ENCODE measurements at regions not wholly inside any gene's neighbourhood (a gene's known extent, or its start where the extent isn't known, plus 50 kb on each side); places are given as distances from the start of the nearest gene placed in this dataset.

GRCh38 chr6:103142902-103143301, 1716.8 kb downstream of the HACE1 start:
- H3K9ac ChIP-seq (ENCODE audit: low read length in 3 of 3), result no peak overlapping the region
- intact Hi-C loops (cut with DNase I), result no loop called here
- FAIRE-seq (no peak), DNase-seq (no peak)
- no peaks in the 10 kb centered on the region for H3K27me3 ChIP-seq (ENCODE audit: control insufficient read depth, insufficient read depth, low read length)
- H3K4me3 ChIP-seq (ENCODE audit: low read length in 3 of 3), result no peak overlapping the region
- no peaks in the 10 kb centered on the region for H3K36me3 ChIP-seq (ENCODE audit: control insufficient read depth in 2 of 3, insufficient read depth in 3 of 3, low read length in 3 of 3)
- H3K4me1 ChIP-seq (ENCODE audit: control insufficient read depth in 2 of 3, insufficient read depth in 2 of 3, low read depth in 1 of 3, low read length in 3 of 3), result no peaks in the 10 kb centered on the region
- no peaks in the 10 kb centered on the region for H3K9me3 ChIP-seq (ENCODE audit: control insufficient read depth in 2 of 3, insufficient read depth in 1 of 3, low read length in 3 of 3)
- H3K27ac ChIP-seq (ENCODE audit: low read depth in 2 of 2, low read length in 2 of 2), result no peak overlapping the region
- TF ChIP-seq, protein P1, sequence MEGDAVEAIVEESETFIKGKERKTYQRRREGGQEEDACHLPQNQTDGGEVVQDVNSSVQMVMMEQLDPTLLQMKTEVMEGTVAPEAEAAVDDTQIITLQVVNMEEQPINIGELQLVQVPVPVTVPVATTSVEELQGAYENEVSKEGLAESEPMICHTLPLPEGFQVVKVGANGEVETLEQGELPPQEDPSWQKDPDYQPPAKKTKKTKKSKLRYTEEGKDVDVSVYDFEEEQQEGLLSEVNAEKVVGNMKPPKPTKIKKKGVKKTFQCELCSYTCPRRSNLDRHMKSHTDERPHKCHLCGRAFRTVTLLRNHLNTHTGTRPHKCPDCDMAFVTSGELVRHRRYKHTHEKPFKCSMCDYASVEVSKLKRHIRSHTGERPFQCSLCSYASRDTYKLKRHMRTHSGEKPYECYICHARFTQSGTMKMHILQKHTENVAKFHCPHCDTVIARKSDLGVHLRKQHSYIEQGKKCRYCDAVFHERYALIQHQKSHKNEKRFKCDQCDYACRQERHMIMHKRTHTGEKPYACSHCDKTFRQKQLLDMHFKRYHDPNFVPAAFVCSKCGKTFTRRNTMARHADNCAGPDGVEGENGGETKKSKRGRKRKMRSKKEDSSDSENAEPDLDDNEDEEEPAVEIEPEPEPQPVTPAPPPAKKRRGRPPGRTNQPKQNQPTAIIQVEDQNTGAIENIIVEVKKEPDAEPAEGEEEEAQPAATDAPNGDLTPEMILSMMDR (IDR thresholded peaks at IDR 0.05; ENCODE audit: borderline replicate concordance, extremely low read depth, insufficient read depth), result no peak

DNA sequence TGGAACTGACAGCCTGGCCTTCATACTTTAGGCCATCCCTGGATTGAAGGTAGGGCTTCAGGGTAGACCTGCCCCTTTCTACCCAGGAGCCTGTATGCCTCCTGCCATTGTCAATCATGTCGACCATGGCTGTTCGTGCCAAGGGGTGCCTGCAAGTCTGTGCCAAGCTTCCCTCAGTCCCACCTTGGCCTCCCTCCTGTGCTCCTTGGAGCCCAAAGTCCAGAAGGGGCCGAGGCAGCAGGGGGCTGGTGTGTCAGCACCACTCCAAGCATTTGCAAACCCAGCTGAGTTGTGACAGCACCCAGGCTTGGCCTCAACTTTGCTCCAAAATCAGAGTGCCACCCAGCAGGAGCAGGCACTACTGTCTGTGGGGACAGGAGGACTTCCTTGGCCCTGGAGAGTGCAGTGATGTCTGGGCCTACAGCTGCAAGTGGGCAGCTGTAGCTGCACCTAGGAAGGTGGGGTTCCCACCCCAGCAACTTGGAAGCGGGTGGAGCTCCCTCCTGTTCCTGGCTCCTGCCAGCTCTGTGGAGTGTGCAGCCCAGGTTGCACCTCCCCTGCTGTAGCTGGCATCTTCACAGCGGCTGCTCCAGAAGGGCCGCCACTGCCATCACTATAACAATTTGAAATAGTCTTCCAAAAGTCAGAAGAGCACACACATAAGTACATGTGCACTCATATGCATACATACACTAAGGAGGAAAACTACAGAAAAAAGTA, 1719.3 kb downstream of the HACE1 start:
- peak in 1 of 5 donors; percentile 56 for DNase-seq

DNA sequence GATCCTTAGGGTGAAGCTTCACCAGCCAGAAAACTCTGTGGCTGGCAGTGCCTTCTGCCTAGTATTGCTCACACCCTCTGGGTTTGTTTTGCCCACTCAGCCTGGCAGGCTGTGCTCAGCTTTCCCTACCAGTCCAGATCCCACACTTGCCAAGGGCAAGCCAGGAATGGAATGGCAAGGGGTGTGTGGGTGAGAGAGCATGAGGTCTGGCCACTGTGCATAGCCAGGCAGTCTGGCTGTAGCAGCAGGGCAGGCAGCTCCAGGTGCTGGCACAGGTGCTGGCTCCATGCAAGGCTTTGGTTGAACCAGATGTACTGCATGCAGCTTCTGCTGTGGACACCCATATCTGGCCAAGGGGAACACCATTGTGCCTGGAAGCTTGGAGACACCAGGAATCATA, 1720.3 kb downstream of the HACE1 start:
- H3K4me1 ChIP-seq (ENCODE audit: control insufficient read depth in 2 of 3, insufficient read depth in 2 of 3, low read depth in 1 of 3, low read length in 3 of 3), result no peaks in the 10 kb centered on the region
- FAIRE-seq (no peak), DNase-seq (peak in 1 of 5 donors; percentile 59)
- TF ChIP-seq, protein P1 (IDR thresholded peaks at IDR 0.05; ENCODE audit: borderline replicate concordance, extremely low read depth, insufficient read depth), result no peak
- no peak overlapping the region for H3K9ac ChIP-seq (ENCODE audit: low read length in 3 of 3)
- H3K27me3 ChIP-seq (ENCODE audit: control insufficient read depth, insufficient read depth, low read length), result no peaks in the 10 kb centered on the region
- no peak overlapping the region for H3K4me3 ChIP-seq (ENCODE audit: low read length in 3 of 3)
- intact Hi-C loops (cut with DNase I), result no loop called here
- H3K9me3 ChIP-seq (ENCODE audit: control insufficient read depth in 2 of 3, insufficient read depth in 1 of 3, low read length in 3 of 3), result no peaks in the 10 kb centered on the region
- no peak overlapping the region for H3K27ac ChIP-seq (ENCODE audit: low read depth in 2 of 2, low read length in 2 of 2)
- no peaks in the 10 kb centered on the region for H3K36me3 ChIP-seq (ENCODE audit: control insufficient read depth in 2 of 3, insufficient read depth in 3 of 3, low read length in 3 of 3)

More for the DNA sequence above, 1719.3 kb downstream of the HACE1 start:
- no peaks in the 10 kb centered on the region for H3K4me1 ChIP-seq (ENCODE audit: control insufficient read depth in 2 of 3, insufficient read depth in 2 of 3, low read depth in 1 of 3, low read length in 3 of 3)
- H3K27ac ChIP-seq (ENCODE audit: low read depth in 2 of 2, low read length in 2 of 2), result no peak overlapping the region
- no peak for FAIRE-seq
- H3K9ac ChIP-seq (ENCODE audit: low read length in 3 of 3), result no peak overlapping the region
- TF ChIP-seq, protein P1 (IDR thresholded peaks at IDR 0.05; ENCODE audit: borderline replicate concordance, extremely low read depth, insufficient read depth), result no peak
- no peak overlapping the region for H3K4me3 ChIP-seq (ENCODE audit: low read length in 3 of 3)
- intact Hi-C loops (cut with DNase I), result no loop called here
- no peaks in the 10 kb centered on the region for H3K9me3 ChIP-seq (ENCODE audit: control insufficient read depth in 2 of 3, insufficient read depth in 1 of 3, low read length in 3 of 3)
- H3K27me3 ChIP-seq (ENCODE audit: control insufficient read depth, insufficient read depth, low read length), result no peaks in the 10 kb centered on the region
- H3K36me3 ChIP-seq (ENCODE audit: control insufficient read depth in 2 of 3, insufficient read depth in 3 of 3, low read length in 3 of 3), result no peaks in the 10 kb centered on the region

DNA sequence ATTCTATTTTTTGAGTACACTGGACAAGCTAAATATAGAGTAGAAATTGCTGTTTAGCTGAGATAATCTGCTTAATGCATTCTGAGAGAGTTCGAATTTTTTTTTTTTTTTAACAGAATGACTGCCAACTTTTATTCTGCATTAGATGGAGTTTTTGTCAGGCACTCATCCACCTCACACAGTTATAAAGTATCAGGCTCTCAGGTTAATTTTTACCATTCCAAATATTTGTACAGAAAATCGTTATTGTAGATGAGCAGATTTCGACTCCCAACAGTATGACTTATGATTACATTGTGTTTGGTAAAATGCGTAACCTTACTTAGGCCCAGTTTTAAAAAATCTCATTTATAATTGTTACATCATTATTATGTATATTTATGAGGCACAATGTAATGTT, 1731.0 kb downstream of the GRIK2 start:
- intact Hi-C loops (cut with DNase I), result no loop called here
- no peak for FAIRE-seq
- Histone ChIP-seq H3K4me3 (ENCODE audit: low read length in 3 of 3) (no peak overlapping the region), H3K27me3 (ENCODE audit: control insufficient read depth, insufficient read depth, low read length) (no peaks in the 10 kb centered on the region), H3K9me3 (ENCODE audit: control insufficient read depth in 2 of 3, insufficient read depth in 1 of 3, low read length in 3 of 3) (no peaks in the 10 kb centered on the region), H3K27ac (ENCODE audit: low read depth in 2 of 2, low read length in 2 of 2) (no peak overlapping the region), H3K4me1 (ENCODE audit: control insufficient read depth in 2 of 3, insufficient read depth in 2 of 3, low read depth in 1 of 3, low read length in 3 of 3) (no peaks in the 10 kb centered on the region), H3K9ac (ENCODE audit: low read length in 3 of 3) (no peak overlapping the region), H3K36me3 (ENCODE audit: control insufficient read depth in 2 of 3, insufficient read depth in 3 of 3, low read length in 3 of 3) (no peaks in the 10 kb centered on the region)
- no peak for DNase-seq
- TF ChIP-seq, protein P1 (IDR thresholded peaks at IDR 0.05; ENCODE audit: borderline replicate concordance, extremely low read depth, insufficient read depth), result no peak
